ENCODE measurements at regions not wholly inside any gene's neighbourhood (a gene's known extent, or its start where the extent isn't known, plus 50 kb on each side); places are given as distances from the start of the nearest gene placed in this dataset.

DNA sequence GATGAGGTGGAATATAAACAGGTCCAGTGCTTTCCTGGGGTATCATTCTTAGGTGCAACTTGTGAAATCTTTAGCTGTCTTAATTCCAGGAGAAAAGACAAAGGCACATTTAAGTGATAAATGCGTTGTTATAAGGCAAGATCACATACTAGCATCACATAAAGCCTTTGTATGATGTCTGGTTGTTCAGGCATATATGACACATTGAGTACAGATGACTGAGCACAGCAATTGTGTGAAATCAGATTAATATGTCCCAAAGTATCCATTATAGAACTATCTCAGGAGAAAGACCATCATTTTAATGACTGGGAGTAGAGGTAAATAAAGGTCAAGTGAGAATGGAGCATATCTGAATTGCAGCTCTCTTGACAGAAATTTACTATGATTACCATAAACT lies 205.1 kb downstream of the PTGER3 start:
- DNase-seq (ENCODE audit: low read depth in 2 of 2), result no peak
- no peak for TF ChIP-seq CTCF (IDR thresholded peaks at IDR 0.05; ENCODE audit: low read depth, low read length)

DNA sequence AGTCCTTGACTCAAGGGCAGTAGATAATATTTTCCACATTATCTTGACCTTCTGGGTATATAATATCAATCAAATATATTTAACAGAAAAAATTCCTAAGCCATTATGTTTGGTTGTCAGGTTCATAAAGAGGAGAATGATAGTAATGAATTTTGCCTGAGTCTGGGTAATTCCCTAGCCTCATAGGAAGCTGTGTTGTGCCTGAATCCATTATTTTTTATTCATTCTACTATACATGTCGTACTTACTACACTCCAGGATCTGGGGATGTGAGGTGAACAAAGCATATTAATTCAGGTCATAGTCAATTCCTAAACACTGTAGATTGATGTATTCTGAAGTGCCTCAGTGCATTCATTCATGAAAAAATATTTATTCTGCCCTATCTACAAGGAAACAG lies 204.2 kb downstream of the PTGER3 start:
- TF ChIP-seq CTCF (IDR thresholded peaks at IDR 0.05; ENCODE audit: low read depth, low read length), result no peak
- DNase-seq (ENCODE audit: low read depth in 2 of 2), result no peak
- H3K4me3 ChIP-seq (replicated peaks in 1 of 2; ENCODE audit: low read depth in 2 of 2, low read length in 2 of 2), result no peak overlapping the region

More for the DNA sequence above, 205.1 kb downstream of the PTGER3 start:
- H3K4me3 ChIP-seq (replicated peaks in 1 of 2; ENCODE audit: low read depth in 2 of 2, low read length in 2 of 2), result no peak overlapping the region

- no peak overlapping the region for H3K4me3 ChIP-seq (replicated peaks in 1 of 2; ENCODE audit: low read depth in 2 of 2, low read length in 2 of 2)
- no peak for TF ChIP-seq CTCF (IDR thresholded peaks at IDR 0.05; ENCODE audit: low read depth, low read length)
- DNase-seq (ENCODE audit: low read depth in 2 of 2), result no peak
Measured at GRCh38 chr1:70847013-70847412, 200.6 kb downstream of the PTGER3 start.

DNA sequence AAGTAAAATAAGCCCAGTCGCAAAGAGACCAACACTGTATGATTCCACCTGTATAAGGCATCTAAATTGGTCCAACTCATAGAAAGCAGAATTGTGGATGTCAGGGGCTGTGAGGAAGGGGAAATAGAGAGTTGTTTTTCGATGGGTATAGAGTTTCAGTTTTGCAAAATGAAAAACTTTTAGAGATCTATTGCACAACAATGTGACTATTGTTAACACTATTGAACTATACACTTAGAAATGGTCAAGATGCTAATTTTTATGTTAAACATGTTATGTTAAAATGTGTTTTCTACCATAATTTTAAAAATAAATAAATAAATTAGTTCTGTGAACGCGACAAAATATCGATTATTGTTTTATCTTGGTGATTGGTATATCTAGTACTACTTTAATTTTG lies 192.4 kb downstream of the PTGER3 start:
- TF ChIP-seq CTCF (IDR thresholded peaks at IDR 0.05; ENCODE audit: low read depth, low read length), result no peak
- H3K4me3 ChIP-seq (replicated peaks in 1 of 2; ENCODE audit: low read depth in 2 of 2, low read length in 2 of 2), result no peak overlapping the region
- no peak for DNase-seq (ENCODE audit: low read depth in 2 of 2)

GRCh38 chr1:70856201-70856600 lies 191.4 kb downstream of the PTGER3 start:
- TF ChIP-seq CTCF (IDR thresholded peaks at IDR 0.05; ENCODE audit: low read depth, low read length), result no peak
- no peak overlapping the region for H3K4me3 ChIP-seq (replicated peaks in 1 of 2; ENCODE audit: low read depth in 2 of 2, low read length in 2 of 2)
- DNase-seq (ENCODE audit: low read depth in 2 of 2), result no peak

- no peak for DNase-seq (ENCODE audit: low read depth in 2 of 2)
- no peak overlapping the region for H3K4me3 ChIP-seq (replicated peaks in 1 of 2; ENCODE audit: low read depth in 2 of 2, low read length in 2 of 2)
- no peak for TF ChIP-seq CTCF (IDR thresholded peaks at IDR 0.05; ENCODE audit: low read depth, low read length)
Measured at GRCh38 chr1:70863239-70863638, 184.4 kb downstream of the PTGER3 start.

- no peak overlapping the region for H3K4me3 ChIP-seq (replicated peaks in 1 of 2; ENCODE audit: low read depth in 2 of 2, low read length in 2 of 2)
- TF ChIP-seq CTCF (IDR thresholded peaks at IDR 0.05; ENCODE audit: low read depth, low read length), result no peak
- DNase-seq (ENCODE audit: low read depth in 2 of 2), result peak in 1 of 2 donors; percentile 7
Measured at GRCh38 chr1:70864302-70864701, 183.3 kb downstream of the PTGER3 start.
